GM21723 (cell line): ENCODE measurements at regions not wholly inside any gene's neighbourhood (a gene's known extent, or its start where the extent isn't known, plus 50 kb on each side); places are given as distances from the start of the nearest gene placed in this dataset.

ENCODE experiments used
- ATAC-seq: cut with Tn5 transposase; IDR thresholded peaks from one replicate; pipeline ENCODE4 v1.9.1; 2021; ENCODE audit warnings: mild to moderate bottlenecking, moderate library complexity; ENCODE audit not compliant: unreplicated experiment

- no peak for ATAC-seq
Measured at GRCh38 chr13:28548468-28548867, 53.5 kb upstream of the FLT1 start.

GRCh38 chr13:28545583-28546333, 50.8 kb upstream of the FLT1 start:
- no peak for ATAC-seq
